HepG2 (cell line): ENCODE measurements at regions not wholly inside any gene's neighbourhood (a gene's known extent, or its start where the extent isn't known, plus 50 kb on each side); places are given as distances from the start of the nearest gene placed in this dataset.

Experiments used
- ATAC-seq: fragments of 200-7000 bp; cut with Tn5 transposase; 3 replicates; pipeline ENCODE4 v1.9.1; 2020; ENCODE audit warnings: mild to moderate bottlenecking, moderate library complexity
- BruUV-seq: library from RNA; stranded (reverse); fragments of 400-500 nt; replicated peaks from 2 replicates; lab custom pipeline; 2021; lab: Mats Ljungman, UMichigan
- CTCF ChIA-PET: fragments of 300-600 bp; formaldehyde crosslinking; extraction: SDS; loops from one replicate; lab custom pipeline; 2021; ENCODE audit warnings: low total read pairs, inconsistent platforms, low intra/inter-chr PET ratio; lab: Yijun Ruan, JAX
- POLR2A ChIA-PET: fragments of 350-600 bp; sonication (Branson Sonifier 250); formaldehyde crosslinking; loops from one replicate; lab custom pipeline; 2020; ENCODE audit warnings: antibody characterized with exemption, inconsistent platforms; lab: Yijun Ruan, JAX
- DNase-seq: peaks from one replicate; pipeline ENCODE4 v3.0.0-alpha.2; 2015; ENCODE audit warnings: low spot score
- FAIRE-seq: peaks from 3 replicates; lab custom pipeline; 2011; peaks lifted over from hg19 to GRCh38; lab: Jason Lieb, UNC
- H2AFZ ChIP-seq: one replicate; pipeline ENCODE4 v1.6.1; 2011; ENCODE audit warnings: low read length, inconsistent platforms
- H3K27ac ChIP-seq: fragments of 300-600 bp; 3 replicates; pipeline ENCODE4 v1.8.0; 2011; ENCODE audit warnings: mixed run types, mild to moderate bottlenecking, mixed read lengths, low read length, inconsistent platforms; ENCODE audit not compliant: insufficient read depth; ENCODE audit errors: extremely low read length
- H3K27me3 ChIP-seq, 2 experiments: fragments of 200-600 bp in 1 of 2; 2 replicates in 1 of 2; 3 replicates in 1 of 2; pipeline versions ENCODE4 v1.6.0 to v1.8.0; 2011; ENCODE audit warnings: low read length in 2 of 2, mild to moderate bottlenecking in 2 of 2, moderate library complexity in 2 of 2, inconsistent platforms in 1 of 2; ENCODE audit not compliant: insufficient read depth in 2 of 2, control insufficient read depth in 1 of 2
- H3K36me3 ChIP-seq, 2 experiments: fragments of 200-600 bp in 1 of 2; replicated peaks in 1 of 2; 2 replicates in 1 of 2; 3 replicates in 1 of 2; pipeline versions ENCODE4 v1.5.1 to v1.8.0; 2011; ENCODE audit warnings: low read length in 2 of 2, inconsistent platforms in 1 of 2; ENCODE audit not compliant: insufficient read depth in 2 of 2, control insufficient read depth in 1 of 2
- H3K4me1 ChIP-seq: 2 replicates; pipeline ENCODE4 v1.5.1; 2012; ENCODE audit warnings: low read length, inconsistent platforms; ENCODE audit not compliant: insufficient read depth
- H3K4me2 ChIP-seq: 2 replicates; pipeline ENCODE4 v1.6.0; 2011; ENCODE audit warnings: low read depth, low read length, inconsistent platforms
- H3K4me3 ChIP-seq, 3 experiments: fragments of 200-600 bp in 1 of 3; sonication (generic), shearing (Covaris generic) in 1 of 3; replicated peaks in 1 of 3; 2 replicates each; pipeline ENCODE4 v1.5.1; 2011 to 2016; ENCODE audit warnings: low read length in 3 of 3, inconsistent platforms in 2 of 3, low read depth in 2 of 3, mild to moderate bottlenecking in 2 of 3, control low read depth in 1 of 3, mixed read lengths in 1 of 3; ENCODE audit not compliant: insufficient read depth in 1 of 3
- H3K79me2 ChIP-seq: one replicate; pipeline ENCODE4 v1.6.1; 2011; ENCODE audit warnings: low read length, inconsistent platforms; ENCODE audit not compliant: insufficient read depth
- H3K9ac ChIP-seq: 2 replicates; pipeline ENCODE4 v1.6.0; 2011; ENCODE audit warnings: mild to moderate bottlenecking, low read depth, low read length, inconsistent platforms; ENCODE audit not compliant: insufficient read depth
- H3K9me3 ChIP-seq: 2 replicates; pipeline ENCODE4 v1.5.1; 2012; ENCODE audit warnings: mild to moderate bottlenecking, low read length
- H4K20me1 ChIP-seq: 2 replicates; pipeline ENCODE4 v1.6.0; 2011; ENCODE audit warnings: inconsistent platforms, mild to moderate bottlenecking, low read length, moderate library complexity; ENCODE audit not compliant: insufficient read depth
- ELF1 ChIP-seq: sonication (generic); formaldehyde crosslinking; IDR thresholded peaks from 2 replicates; pipeline ENCODE4 v1.4.0; 2020; ENCODE audit warnings: missing genetic modification reagents
- IRF1 ChIP-seq: sonication (generic); formaldehyde crosslinking; IDR thresholded peaks from 2 replicates; pipeline ENCODE4 v1.4.0; 2020; ENCODE audit warnings: low read depth, mild to moderate bottlenecking, missing genetic modification reagents
- KDM2A ChIP-seq: sonication (generic); formaldehyde crosslinking; IDR thresholded peaks from 2 replicates; pipeline ENCODE4 v1.4.0; 2020; ENCODE audit warnings: low read depth, missing genetic modification reagents, borderline replicate concordance
- NR2F6 ChIP-seq, 2 experiments: IDR thresholded peaks; 2 replicates each; pipeline ENCODE4 v1.6.1; 2016; ENCODE audit warnings: antibody characterized with exemption in 1 of 2, mild to moderate bottlenecking in 1 of 2
- SAFB2 ChIP-seq: sonication (generic); formaldehyde crosslinking; IDR thresholded peaks from 2 replicates; pipeline ENCODE4 v1.5.1; 2020; ENCODE audit warnings: missing genetic modification reagents, low read depth, mild to moderate bottlenecking, borderline replicate concordance
- ZHX2 ChIP-seq, 2 experiments: sonication (generic) in 1 of 2; formaldehyde crosslinking in 1 of 2; IDR thresholded peaks; 2 replicates each; pipeline versions ENCODE4 v1.6.1 to v1.9.0; 2014 to 2022; ENCODE audit warnings: antibody characterized with exemption in 1 of 2, borderline replicate concordance in 1 of 2, inconsistent platforms in 1 of 2, low read depth in 1 of 2, missing genetic modification reagents in 1 of 2
- ZNF350 ChIP-seq: sonication (generic); formaldehyde crosslinking; IDR thresholded peaks from 2 replicates; pipeline ENCODE4 v1.4.0; 2020; ENCODE audit warnings: mild to moderate bottlenecking, low read depth, missing genetic modification reagents, borderline replicate concordance
- ZNF580 ChIP-seq: IDR thresholded peaks from 2 replicates; pipeline ENCODE4 v1.6.1; 2016; ENCODE audit warnings: low read depth, borderline replicate concordance
- ZNF629 ChIP-seq: sonication (generic); formaldehyde crosslinking; conservative IDR thresholded peaks from 2 replicates; pipeline ENCODE4 v1.5.0; 2020; ENCODE audit warnings: missing genetic modification reagents
- ZNF703 ChIP-seq: sonication (generic); formaldehyde crosslinking; IDR thresholded peaks from 2 replicates; pipeline ENCODE4 v1.5.1; 2020; ENCODE audit warnings: missing genetic modification reagents, mild to moderate bottlenecking, moderate library complexity, borderline replicate concordance
- WGBS: methylation state at CpG from one replicate; pipeline ENCODE4 v1.1.6; 2017; ENCODE audit warnings: low lambda C conversion rate; 5-methylcytosine and 5-hydroxymethylcytosine counted together
- in situ Hi-C: cut with HindIII; loops from 2 replicates; pipeline ENCODE4 v1.10.0; 2017; ENCODE audit warnings: low pct_unique_long_range_greater_than_20kb; ENCODE audit not compliant: extremely low pct_ligation_motif_present
- intact Hi-C: fragments of 100-400 bp; cut with micrococcal nuclease; formaldehyde crosslinking; loops from one replicate; pipeline ENCODE4 v1.10.0; 2022; ENCODE audit not compliant: unreplicated experiment

GRCh38 chr1:224494343-224494742 is 59.7 kb upstream of the WDR26 start:
- no peaks in the 10 kb centered on the region for H4K20me1 ChIP-seq
- no peak overlapping the region for H3K4me3 ChIP-seq
- intact Hi-C loops (no loop called here), in situ Hi-C loops (no loop called here)
- H3K27ac ChIP-seq: no peak overlapping the region
- no peak overlapping the region for H2AFZ ChIP-seq
- no peak for TF ChIP-seq ELF1
- no peak overlapping the region for H3K4me2 ChIP-seq
- no peaks in the 10 kb centered on the region for H3K79me2 ChIP-seq
- no peak for DNase-seq
- ChIA-PET CTCF (no interaction called here), POLR2A (no interaction called here)
- no peaks in the 10 kb centered on the region for H3K36me3 ChIP-seq
- BruUV-seq: no TSS peak
- FAIRE-seq: no peak
- no peak overlapping the region for H3K9ac ChIP-seq
- WGBS: 36% methylated on average over 2 of the region's 2 CpGs
- H3K27me3 ChIP-seq: no peaks in the 10 kb centered on the region
- no peak for ATAC-seq
- peaks cover 6% of the 10 kb centered on the region; the same call in 1 of the 2 replicates for H3K4me1 ChIP-seq
- H3K9me3 ChIP-seq: no peaks in the 10 kb centered on the region

GRCh38 chr1:224495866-224496265 is 61.3 kb upstream of the WDR26 start:
- DNase-seq (no peak), FAIRE-seq (no peak), ATAC-seq (no peak)
- in situ Hi-C loops (no loop called here), intact Hi-C loops (no loop called here)
- no TSS peak for BruUV-seq
- Histone ChIP-seq H3K27me3 (peaks cover 0 to 1% of the 10 kb centered on the region in 2 experiments; a peak in 1 of 5 replicates), H3K4me3 (no peak overlapping the region), H3K9ac (no peak overlapping the region), H4K20me1 (no peaks in the 10 kb centered on the region), H3K79me2 (no peaks in the 10 kb centered on the region), H3K4me2 (no peak overlapping the region), H3K4me1 (no peaks in the 10 kb centered on the region), H3K27ac (no peak overlapping the region), H2AFZ (no peak overlapping the region), H3K36me3 (no peaks in the 10 kb centered on the region), H3K9me3 (no peaks in the 10 kb centered on the region)
- CTCF ChIA-PET: no interaction called here
- POLR2A ChIA-PET: no interaction called here
- WGBS: 29% methylated on average over 2 of the region's 5 CpGs
- TF ChIP-seq ZNF703 (CRISPR knock-in tag): no peak
- TF ChIP-seq ZNF580 (CRISPR knock-in tag): no peak
- TF ChIP-seq SAFB2 (CRISPR knock-in tag): no peak
- no peak for TF ChIP-seq ZNF350 (CRISPR knock-in tag)
- no peak for TF ChIP-seq NR2F6 (IDR thresholded peaks at IDR 0.05)
- no peak for TF ChIP-seq NR2F6 (CRISPR knock-in tag; IDR thresholded peaks at IDR 0.05)
- TF ChIP-seq KDM2A (CRISPR knock-in tag): no peak
- no peak for TF ChIP-seq ZHX2 (IDR thresholded peaks at IDR 0.05; ENCODE audit: low read depth)
- no peak for TF ChIP-seq ZHX2 (CRISPR knock-in tag; IDR thresholded peaks at IDR 0.05; ENCODE audit: borderline replicate concordance)
- no peak for TF ChIP-seq ZNF629 (CRISPR knock-in tag)
- TF ChIP-seq IRF1: no peak
